ENCODE measurements at regions not wholly inside any gene's neighbourhood (a gene's known extent, or its start where the extent isn't known, plus 50 kb on each side); places are given as distances from the start of the nearest gene placed in this dataset.

- H3K4me2 ChIP-seq (ENCODE audit: low read length) = no peak overlapping the region
- TF ChIP-seq CTCF (conservative IDR thresholded peaks at IDR 0.05; ENCODE audit: low read length) = no peak
- no peak for TF ChIP-seq EZH2phosphoT487 (IDR thresholded peaks at IDR 0.05; ENCODE audit: borderline replicate concordance, low read depth, low read length)
- no peak for DNase-seq (ENCODE audit: low spot score)
- H3K4me1 ChIP-seq (ENCODE audit: insufficient read depth, low read length, poor library complexity, severe bottlenecking) = no peaks in the 10 kb centered on the region
- H3K36me3 ChIP-seq (ENCODE audit: insufficient read depth, low read length) = no peaks in the 10 kb centered on the region
- no peaks in the 10 kb centered on the region for H3K9me2 ChIP-seq (ENCODE audit: insufficient read depth, low read length)
- ChIA-PET POLR2A (interaction anchor here (0.5 to 0.6 kb wide), 3 partner anchors 17 to 1958 kb away, joined by 3 read pairs; no protein-coding TSS in a partner anchor), CTCF (ENCODE audit: unreplicated experiment) (no interaction called here)
- no peaks in the 10 kb centered on the region for H4K20me1 ChIP-seq (ENCODE audit: insufficient read depth, low read length)
- no TSS peak for BruUV-seq (replicated peaks)
- H3K79me2 ChIP-seq (ENCODE audit: insufficient read depth, low read depth, low read length) = no peaks in the 10 kb centered on the region
- H3K4me3 ChIP-seq (ENCODE audit: low read depth, low read length, poor library complexity, severe bottlenecking) = no peak overlapping the region
- H3K27ac ChIP-seq (ENCODE audit: low read depth, low read length, poor library complexity, severe bottlenecking) = no peak overlapping the region
- no peaks in the 10 kb centered on the region for H3K9me3 ChIP-seq (ENCODE audit: low read length)
- intact Hi-C loops (cut with micrococcal nuclease; ENCODE audit: unreplicated experiment) = no loop called here
- no peak overlapping the region for H2AFZ ChIP-seq (ENCODE audit: low read length)
These were observed 282.5 kb upstream of the THBS1 start for GRCh38 chr15:39298271-39298962.

- no peak overlapping the region for H3K4me2 ChIP-seq (ENCODE audit: low read length)
- H4K20me1 ChIP-seq (ENCODE audit: insufficient read depth, low read length) = no peaks in the 10 kb centered on the region
- H3K27ac ChIP-seq (ENCODE audit: low read depth, low read length, poor library complexity, severe bottlenecking) = no peak overlapping the region
- TF ChIP-seq CTCF (conservative IDR thresholded peaks at IDR 0.05; ENCODE audit: low read length) (no peak), EZH2phosphoT487 (IDR thresholded peaks at IDR 0.05; ENCODE audit: borderline replicate concordance, low read depth, low read length) (no peak)
- H2AFZ ChIP-seq (ENCODE audit: low read length) = no peak overlapping the region
- no peaks in the 10 kb centered on the region for H3K9me3 ChIP-seq (ENCODE audit: low read length)
- no peak for DNase-seq (ENCODE audit: low spot score)
- H3K36me3 ChIP-seq (ENCODE audit: insufficient read depth, low read length) = no peaks in the 10 kb centered on the region
- H3K9me2 ChIP-seq (ENCODE audit: insufficient read depth, low read length) = no peaks in the 10 kb centered on the region
- no TSS peak for BruUV-seq (replicated peaks)
- H3K4me1 ChIP-seq (ENCODE audit: insufficient read depth, low read length, poor library complexity, severe bottlenecking) = no peaks in the 10 kb centered on the region
- ChIA-PET POLR2A (interaction anchor here (0.7 kb wide), 1 partner anchor 9 kb away, joined by 3 read pairs; no protein-coding TSS in a partner anchor), CTCF (ENCODE audit: unreplicated experiment) (no interaction called here)
- H3K4me3 ChIP-seq (ENCODE audit: low read depth, low read length, poor library complexity, severe bottlenecking) = no peak overlapping the region
- H3K79me2 ChIP-seq (ENCODE audit: insufficient read depth, low read depth, low read length) = no peaks in the 10 kb centered on the region
- intact Hi-C loops (cut with micrococcal nuclease; ENCODE audit: unreplicated experiment) = no loop called here
These were observed 281.2 kb upstream of the THBS1 start for GRCh38 chr15:39299486-39300267.

All from OCI-LY7 (cell line).